ENCODE measurements at regions not wholly inside any gene's neighbourhood (a gene's known extent, or its start where the extent isn't known, plus 50 kb on each side); places are given as distances from the start of the nearest gene placed in this dataset.

- Histone ChIP-seq H3K4me3 (no peak overlapping the region), H3K9me3 (ENCODE audit: control insufficient read depth in 4 of 4, insufficient read depth in 3 of 4, low read length in 3 of 4) (no peaks in the 10 kb centered on the region), H3K27ac (ENCODE audit: low read depth in 1 of 2, low read length in 1 of 2) (no peak overlapping the region), H3K27me3 (ENCODE audit: control insufficient read depth in 3 of 3, insufficient read depth in 3 of 3, low read length in 2 of 3) (no peaks in the 10 kb centered on the region), H3K9ac (ENCODE audit: insufficient read depth in 1 of 2, low read length in 2 of 2) (no peak overlapping the region), H3K4me1 (ENCODE audit: control insufficient read depth in 5 of 5, insufficient read depth in 5 of 5, low read length in 5 of 5) (peaks cover 0 to 3% (median 0%) of the 10 kb centered on the region in 5 donors), H3K36me3 (ENCODE audit: control insufficient read depth in 4 of 4, insufficient read depth in 4 of 4, low read length in 4 of 4) (no peaks in the 10 kb centered on the region)
- TF ChIP-seq, protein P1, sequence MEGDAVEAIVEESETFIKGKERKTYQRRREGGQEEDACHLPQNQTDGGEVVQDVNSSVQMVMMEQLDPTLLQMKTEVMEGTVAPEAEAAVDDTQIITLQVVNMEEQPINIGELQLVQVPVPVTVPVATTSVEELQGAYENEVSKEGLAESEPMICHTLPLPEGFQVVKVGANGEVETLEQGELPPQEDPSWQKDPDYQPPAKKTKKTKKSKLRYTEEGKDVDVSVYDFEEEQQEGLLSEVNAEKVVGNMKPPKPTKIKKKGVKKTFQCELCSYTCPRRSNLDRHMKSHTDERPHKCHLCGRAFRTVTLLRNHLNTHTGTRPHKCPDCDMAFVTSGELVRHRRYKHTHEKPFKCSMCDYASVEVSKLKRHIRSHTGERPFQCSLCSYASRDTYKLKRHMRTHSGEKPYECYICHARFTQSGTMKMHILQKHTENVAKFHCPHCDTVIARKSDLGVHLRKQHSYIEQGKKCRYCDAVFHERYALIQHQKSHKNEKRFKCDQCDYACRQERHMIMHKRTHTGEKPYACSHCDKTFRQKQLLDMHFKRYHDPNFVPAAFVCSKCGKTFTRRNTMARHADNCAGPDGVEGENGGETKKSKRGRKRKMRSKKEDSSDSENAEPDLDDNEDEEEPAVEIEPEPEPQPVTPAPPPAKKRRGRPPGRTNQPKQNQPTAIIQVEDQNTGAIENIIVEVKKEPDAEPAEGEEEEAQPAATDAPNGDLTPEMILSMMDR (IDR thresholded peaks at IDR 0.05; ENCODE audit: control extremely low read depth, extremely low read depth), result no peak
- DNase-seq, result no peak
- ATAC-seq (ENCODE audit: insufficient read depth, low FRiP score), result no peak
- WGBS, 2 donors, result 90% methylated on average over 15 of the region's 15 CpGs
Measured at GRCh38 chr22:23513133-23513532, 67.0 kb downstream of the IGLL1 start.

DNA sequence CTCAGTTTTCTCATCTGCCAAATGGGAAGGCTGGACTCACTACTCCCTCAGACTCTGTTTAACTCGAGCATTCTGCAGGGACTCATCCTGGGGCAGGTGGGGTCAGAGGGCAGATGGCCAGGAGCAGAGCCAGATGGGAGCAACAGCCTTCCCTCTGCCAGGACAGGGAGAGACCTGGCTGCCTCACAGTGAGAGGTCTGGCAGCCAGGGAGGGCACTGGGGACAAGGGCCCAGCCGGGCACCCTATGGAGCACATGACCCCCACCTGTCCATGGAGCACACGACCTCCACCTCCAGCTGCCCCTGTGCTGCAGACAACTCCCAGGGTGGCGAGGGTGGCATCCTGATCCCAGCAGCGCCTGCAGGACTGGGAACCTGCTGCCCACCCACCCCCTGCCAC lies 67.4 kb downstream of the IGLL1 start:
- DNase-seq, result no peak
- H3K9me3 ChIP-seq (ENCODE audit: control insufficient read depth in 4 of 4, insufficient read depth in 3 of 4, low read length in 3 of 4), result no peaks in the 10 kb centered on the region
- no peak overlapping the region for H3K27ac ChIP-seq (ENCODE audit: low read depth in 1 of 2, low read length in 1 of 2)
- TF ChIP-seq, protein P1 (IDR thresholded peaks at IDR 0.05; ENCODE audit: control extremely low read depth, extremely low read depth), result no peak
- WGBS, 2 donors, result 90 to 92% methylated on average over 5 of the region's 5 CpGs
- H3K36me3 ChIP-seq (ENCODE audit: control insufficient read depth in 4 of 4, insufficient read depth in 4 of 4, low read length in 4 of 4), result no peaks in the 10 kb centered on the region
- H3K9ac ChIP-seq (ENCODE audit: insufficient read depth in 1 of 2, low read length in 2 of 2), result no peak overlapping the region
- H3K27me3 ChIP-seq (ENCODE audit: control insufficient read depth in 3 of 3, insufficient read depth in 3 of 3, low read length in 2 of 3), result no peaks in the 10 kb centered on the region
- H3K4me1 ChIP-seq (ENCODE audit: control insufficient read depth in 5 of 5, insufficient read depth in 5 of 5, low read length in 5 of 5), result peaks cover 0 to 3% (median 0%) of the 10 kb centered on the region in 5 donors
- no peak for ATAC-seq (ENCODE audit: insufficient read depth, low FRiP score)
- H3K4me3 ChIP-seq, result no peak overlapping the region

DNA sequence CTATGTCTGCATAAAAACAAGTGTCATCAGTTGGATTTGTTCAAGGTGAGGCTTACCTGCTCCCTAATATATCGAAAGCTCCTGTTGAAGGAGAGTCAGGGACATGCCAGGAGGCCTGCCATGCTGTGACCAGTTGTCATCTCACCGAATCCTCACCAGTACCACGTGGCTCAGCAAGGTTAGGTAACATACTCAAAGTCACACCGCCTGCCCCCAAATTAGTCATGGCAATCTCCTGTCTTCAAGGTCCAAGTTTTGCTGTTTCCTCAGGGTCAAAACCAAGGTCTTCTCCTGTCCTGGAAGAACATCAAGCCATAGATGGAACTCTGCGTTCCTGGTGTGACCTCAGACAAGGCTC lies 67.8 kb downstream of the IGLL1 start:
- TF ChIP-seq, protein P1 (IDR thresholded peaks at IDR 0.05; ENCODE audit: control extremely low read depth, extremely low read depth), result no peak
- H3K4me3 ChIP-seq, result no peak overlapping the region
- H3K27ac ChIP-seq (ENCODE audit: low read depth in 1 of 2, low read length in 1 of 2), result no peak overlapping the region
- H3K27me3 ChIP-seq (ENCODE audit: control insufficient read depth in 3 of 3, insufficient read depth in 3 of 3, low read length in 2 of 3), result no peaks in the 10 kb centered on the region
- peaks cover 0 to 3% (median 0%) of the 10 kb centered on the region in 5 donors for H3K4me1 ChIP-seq (ENCODE audit: control insufficient read depth in 5 of 5, insufficient read depth in 5 of 5, low read length in 5 of 5)
- no peak overlapping the region for H3K9ac ChIP-seq (ENCODE audit: insufficient read depth in 1 of 2, low read length in 2 of 2)
- H3K36me3 ChIP-seq (ENCODE audit: control insufficient read depth in 4 of 4, insufficient read depth in 4 of 4, low read length in 4 of 4), result no peaks in the 10 kb centered on the region
- no peak for ATAC-seq (ENCODE audit: insufficient read depth, low FRiP score)
- WGBS, 2 donors, result 92% methylated on average over 5 of the region's 5 CpGs
- no peak for DNase-seq
- H3K9me3 ChIP-seq (ENCODE audit: control insufficient read depth in 4 of 4, insufficient read depth in 3 of 4, low read length in 3 of 4), result no peaks in the 10 kb centered on the region

DNA sequence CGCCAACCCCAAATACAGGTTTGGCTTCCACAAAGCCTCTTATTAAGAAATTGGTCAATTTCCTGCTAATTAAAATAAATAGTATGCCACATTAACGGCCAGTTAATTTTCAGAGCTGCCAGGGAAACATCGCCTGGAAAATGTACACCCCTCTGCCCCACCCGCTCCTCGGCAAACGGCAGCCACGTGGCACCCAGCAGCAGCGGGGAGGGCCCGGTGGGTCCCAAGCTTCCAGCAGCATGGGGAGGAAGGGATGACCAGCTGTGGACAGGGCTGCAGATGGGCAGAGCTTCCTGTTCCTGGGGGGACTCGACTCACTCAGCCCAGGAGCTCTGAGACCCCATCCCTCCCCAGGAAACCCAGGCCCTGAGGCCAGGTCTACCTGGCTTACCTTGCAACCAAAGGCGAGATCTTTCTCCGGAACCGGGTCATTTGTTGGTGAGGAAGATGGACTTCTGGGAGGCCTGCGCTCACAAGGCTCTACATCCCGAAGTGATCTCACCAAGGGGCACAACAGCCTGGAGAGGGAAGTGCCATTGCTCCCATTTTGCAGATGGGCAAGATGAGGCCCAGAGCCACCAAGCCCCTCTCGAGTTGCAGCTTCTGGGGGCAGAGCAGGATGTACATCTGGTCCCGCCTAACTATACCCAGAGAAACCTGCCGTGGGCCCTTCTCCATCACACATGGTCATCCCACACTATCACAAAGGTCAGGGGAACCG lies 68.3 kb downstream of the IGLL1 start:
- peaks cover 0 to 3% (median 0%) of the 10 kb centered on the region in 5 donors for H3K4me1 ChIP-seq (ENCODE audit: control insufficient read depth in 5 of 5, insufficient read depth in 5 of 5, low read length in 5 of 5)
- no peaks in the 10 kb centered on the region for H3K36me3 ChIP-seq (ENCODE audit: control insufficient read depth in 4 of 4, insufficient read depth in 4 of 4, low read length in 4 of 4)
- H3K9ac ChIP-seq (ENCODE audit: insufficient read depth in 1 of 2, low read length in 2 of 2), result no peak overlapping the region
- no peaks in the 10 kb centered on the region for H3K9me3 ChIP-seq (ENCODE audit: control insufficient read depth in 4 of 4, insufficient read depth in 3 of 4, low read length in 3 of 4)
- no peak overlapping the region for H3K4me3 ChIP-seq
- H3K27me3 ChIP-seq (ENCODE audit: control insufficient read depth in 3 of 3, insufficient read depth in 3 of 3, low read length in 2 of 3), result no peaks in the 10 kb centered on the region
- no peak overlapping the region for H3K27ac ChIP-seq (ENCODE audit: low read depth in 1 of 2, low read length in 1 of 2)
- DNase-seq, result no peak
- TF ChIP-seq, protein P1 (IDR thresholded peaks at IDR 0.05; ENCODE audit: control extremely low read depth, extremely low read depth), result no peak
- no peak for ATAC-seq (ENCODE audit: insufficient read depth, low FRiP score)
- 59 to 73% methylated on average over 19 of the region's 19 CpGs for WGBS, 2 donors

Data from lung (tissue), 11 donors.